HG02870 (cell line): ENCODE measurements at regions not wholly inside any gene's neighbourhood (a gene's known extent, or its start where the extent isn't known, plus 50 kb on each side); places are given as distances from the start of the nearest gene placed in this dataset.

Experiments
- ATAC-seq: cut with Tn5 transposase; IDR thresholded peaks from one replicate; pipeline ENCODE4 v1.9.1; 2021; ENCODE audit warnings: mild to moderate bottlenecking, moderate library complexity; ENCODE audit not compliant: unreplicated experiment

DNA sequence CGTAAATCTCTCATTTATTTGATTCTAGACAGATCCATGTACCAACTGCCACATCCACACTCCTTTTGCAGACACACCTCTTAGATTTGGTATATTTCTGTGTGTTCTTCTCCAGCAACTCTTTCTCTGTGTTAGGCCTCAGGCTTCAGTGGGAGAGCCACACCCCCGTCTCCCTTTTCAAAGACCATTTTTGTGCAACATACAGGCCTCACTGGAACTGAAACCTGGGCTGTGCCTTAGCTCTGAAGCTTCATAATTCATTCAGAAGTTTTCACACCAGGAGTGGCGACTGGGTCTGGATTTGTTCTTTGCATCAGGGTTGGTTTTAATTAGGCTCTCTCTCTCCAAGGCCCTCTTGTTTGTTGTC, 170.2 kb downstream of the THBS2 start:
- ATAC-seq, result no peak

DNA sequence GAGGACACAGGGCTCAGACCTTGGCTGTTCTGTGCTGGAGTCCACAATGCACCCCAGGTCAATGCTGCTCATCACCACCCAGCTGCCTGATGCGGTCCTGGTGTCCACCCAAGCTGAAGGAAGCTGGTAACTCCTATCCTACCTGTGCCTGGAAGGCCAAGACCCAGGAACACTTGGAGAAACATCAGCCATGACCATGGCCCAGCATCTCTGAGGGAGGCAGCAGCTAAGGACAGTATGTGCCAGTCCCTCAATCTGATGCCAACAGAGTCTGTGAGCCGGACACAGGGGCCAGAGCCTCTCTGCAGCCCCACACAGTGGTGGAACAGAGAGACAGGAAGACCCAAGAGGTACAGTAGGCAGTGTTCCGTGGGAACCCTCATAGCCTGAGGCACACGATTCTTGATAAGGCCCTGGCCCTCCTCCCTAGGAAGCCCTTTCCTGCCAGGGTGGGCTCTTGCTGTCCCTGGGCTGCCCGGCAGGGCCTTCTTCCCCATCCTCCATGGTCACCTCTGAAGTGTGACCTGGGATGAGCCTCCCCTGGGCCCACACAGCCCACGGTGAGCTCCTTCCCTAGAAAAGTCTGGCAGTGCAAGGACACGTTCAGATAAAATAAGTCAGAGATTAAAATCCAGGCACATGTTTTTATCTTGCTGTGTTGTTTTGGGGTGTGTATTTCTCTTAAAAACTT, 170.7 kb downstream of the THBS2 start:
- no peak for ATAC-seq

DNA sequence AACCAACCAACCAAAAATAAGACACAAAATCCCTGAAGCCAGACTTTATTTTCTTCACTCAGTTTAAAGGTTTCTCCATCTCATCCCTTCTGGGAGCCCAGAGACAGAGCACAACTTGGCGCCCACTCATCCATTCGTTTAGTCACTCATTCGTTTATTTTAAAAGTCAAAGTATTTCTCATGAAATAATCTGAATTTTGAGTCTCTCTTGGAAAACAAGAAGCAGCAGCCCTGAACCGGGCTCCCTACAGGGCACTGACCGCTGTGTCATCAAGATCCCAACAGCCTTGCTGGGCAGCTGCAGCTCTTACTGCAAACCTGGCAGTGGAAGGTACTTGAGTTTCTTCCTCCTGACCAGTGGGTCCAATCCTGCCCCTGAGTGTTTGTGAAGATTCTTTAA, 171.6 kb downstream of the THBS2 start:
- ATAC-seq, result no peak

DNA sequence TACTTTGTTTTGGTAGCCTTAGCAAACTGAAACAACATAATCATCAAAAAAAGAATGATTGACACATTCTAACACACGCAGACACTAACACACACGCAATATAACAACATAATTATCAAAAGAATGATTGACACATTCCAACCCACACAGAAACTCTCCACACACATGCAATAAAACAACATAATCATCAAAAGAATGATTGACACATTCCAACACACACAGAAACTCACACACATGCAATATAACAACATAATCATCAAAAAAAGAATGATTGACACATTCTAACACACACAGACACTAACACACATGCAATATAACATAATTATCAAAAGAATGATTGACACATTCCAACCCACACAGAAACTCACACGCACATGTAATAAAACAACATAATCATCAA, 172.4 kb downstream of the THBS2 start:
- no peak for ATAC-seq

DNA sequence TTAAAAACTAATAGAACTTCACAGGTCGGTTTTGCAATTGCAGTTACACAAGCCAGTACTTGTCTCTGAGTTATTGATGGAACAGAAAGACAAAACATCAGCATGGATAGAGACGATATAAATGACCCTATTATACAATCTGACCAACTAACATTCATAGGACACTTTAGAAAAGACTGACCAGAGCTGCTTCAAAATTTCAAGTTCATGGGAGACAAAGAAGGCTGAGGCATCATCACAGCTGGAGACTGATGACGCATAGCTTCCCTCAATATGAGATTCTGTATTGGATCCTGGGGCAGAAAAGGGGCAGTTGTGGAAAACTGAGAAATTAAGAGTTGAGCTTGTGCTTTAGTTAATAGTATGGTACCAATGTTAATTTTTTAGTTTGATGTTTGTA, 174.0 kb downstream of the THBS2 start:
- no peak for ATAC-seq

DNA sequence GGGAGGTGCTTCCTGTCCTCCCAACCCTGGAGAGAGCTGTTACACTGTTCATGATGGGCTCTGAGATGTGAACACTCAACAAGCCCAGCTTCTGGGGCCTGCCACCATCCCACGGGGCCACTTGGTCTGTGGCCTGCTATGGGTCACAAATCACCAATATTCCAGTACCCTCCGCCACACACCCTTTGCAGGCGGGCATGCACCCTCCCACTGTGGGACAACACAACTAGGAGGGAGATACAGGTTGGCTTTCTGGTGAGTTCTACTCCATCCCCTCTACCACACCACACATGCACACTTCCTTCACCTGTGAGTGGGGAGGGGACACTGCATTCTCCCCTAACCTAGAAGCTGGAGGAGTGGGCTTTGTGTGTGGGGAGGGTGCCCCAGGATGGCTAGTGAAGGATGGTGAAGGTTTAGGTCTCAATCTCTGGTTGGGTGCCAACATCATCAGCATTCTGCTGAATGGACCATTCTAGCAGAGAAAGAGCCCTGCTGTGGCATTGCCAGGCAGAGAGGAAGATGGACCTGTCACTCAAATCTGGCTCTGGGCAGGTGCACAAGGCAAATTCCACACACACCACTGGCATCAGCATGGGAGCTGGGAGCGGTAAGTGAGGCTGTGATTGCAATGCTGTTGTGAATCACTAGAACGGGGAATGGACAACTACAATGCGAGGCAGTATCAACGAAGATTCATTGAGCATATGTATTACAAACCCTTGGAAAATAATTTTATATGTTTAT, 175.1 kb downstream of the THBS2 start:
- ATAC-seq, result no peak

DNA sequence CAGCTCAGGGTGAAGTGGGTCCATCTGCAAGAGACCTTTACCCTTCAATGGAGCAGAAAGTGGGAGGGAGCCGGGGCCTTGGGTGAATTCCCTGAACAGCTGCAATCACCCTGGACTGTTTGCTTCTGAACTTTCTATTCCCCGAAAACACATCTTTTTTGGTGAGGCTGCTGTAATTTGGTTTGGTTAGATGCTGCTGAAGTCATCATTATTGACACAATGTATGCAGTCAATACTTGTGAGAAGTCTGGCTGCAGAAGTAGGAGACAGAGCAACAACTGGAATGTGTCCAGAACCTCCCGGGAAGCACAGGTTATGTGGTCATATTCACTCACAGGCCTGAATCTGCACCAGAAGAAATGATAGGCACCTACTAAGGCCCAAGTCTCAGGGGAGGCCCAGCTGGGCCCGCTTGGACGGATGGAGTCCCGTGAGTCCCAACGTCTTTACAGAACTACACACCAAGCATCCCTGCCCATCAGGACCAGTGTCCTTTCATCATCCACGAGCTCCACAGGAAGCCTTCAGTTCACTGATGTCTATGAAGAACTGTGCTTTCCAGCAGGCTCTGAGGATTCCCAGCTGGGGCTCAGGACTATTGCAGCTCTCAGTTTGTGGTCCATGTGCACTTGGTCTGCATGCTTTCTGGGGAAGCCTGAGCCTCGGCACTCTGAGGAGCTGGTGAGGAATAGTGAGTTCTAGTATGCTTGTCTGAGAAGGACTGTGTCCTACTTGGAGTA, 177.6 kb downstream of the THBS2 start:
- no peak for ATAC-seq

DNA sequence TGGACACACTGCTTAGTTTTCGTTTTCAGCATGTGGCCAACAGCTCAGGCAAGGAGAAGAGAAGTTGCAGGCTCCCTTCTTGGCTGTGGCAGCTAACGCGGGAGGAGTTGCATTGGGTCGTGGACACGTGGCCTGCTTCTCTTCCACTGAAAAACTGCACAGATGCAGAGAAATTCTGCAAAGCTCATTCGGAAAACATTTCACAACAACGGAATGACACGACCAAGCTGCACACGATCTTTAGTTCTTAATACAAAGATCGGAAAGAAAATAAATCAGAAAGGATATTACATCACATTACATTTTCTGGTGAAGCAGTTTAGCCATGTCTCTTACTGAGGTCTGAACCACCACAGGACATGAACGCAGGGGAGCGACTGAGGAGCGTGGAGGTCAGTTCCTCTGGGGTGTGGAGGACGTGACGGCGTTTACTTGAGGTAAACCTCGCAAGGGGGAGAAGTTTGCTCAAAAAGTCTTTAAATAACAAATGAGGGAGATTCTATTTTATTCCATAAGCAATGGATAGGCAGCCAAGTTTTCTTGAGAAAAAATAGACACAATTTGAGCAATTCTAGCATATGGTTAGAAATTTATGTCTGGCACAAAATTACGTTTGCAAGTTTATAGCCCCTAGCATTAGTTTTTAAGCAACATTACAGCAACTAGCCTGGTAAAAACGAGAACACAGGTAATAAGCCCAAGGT, 178.3 kb downstream of the THBS2 start:
- ATAC-seq, result no peak

DNA sequence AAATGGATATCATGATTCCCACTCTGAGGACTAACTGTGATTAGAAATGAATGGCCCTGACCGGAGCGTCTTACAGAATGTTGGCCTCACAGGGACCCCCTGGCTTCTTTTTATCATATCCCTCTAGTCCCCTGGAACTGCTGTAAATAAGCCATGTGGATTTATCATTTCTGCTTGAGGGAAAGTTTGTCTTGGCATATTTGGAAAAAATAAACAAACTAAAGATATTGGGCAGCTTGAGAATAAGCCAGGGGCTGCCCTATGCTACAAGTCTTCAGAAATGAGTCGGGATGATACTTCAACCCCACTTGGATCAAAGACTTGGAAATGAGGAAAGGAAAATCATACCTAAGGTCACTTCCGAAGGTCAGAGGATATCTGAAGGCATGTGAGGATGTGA, 179.1 kb downstream of the THBS2 start:
- no peak for ATAC-seq

DNA sequence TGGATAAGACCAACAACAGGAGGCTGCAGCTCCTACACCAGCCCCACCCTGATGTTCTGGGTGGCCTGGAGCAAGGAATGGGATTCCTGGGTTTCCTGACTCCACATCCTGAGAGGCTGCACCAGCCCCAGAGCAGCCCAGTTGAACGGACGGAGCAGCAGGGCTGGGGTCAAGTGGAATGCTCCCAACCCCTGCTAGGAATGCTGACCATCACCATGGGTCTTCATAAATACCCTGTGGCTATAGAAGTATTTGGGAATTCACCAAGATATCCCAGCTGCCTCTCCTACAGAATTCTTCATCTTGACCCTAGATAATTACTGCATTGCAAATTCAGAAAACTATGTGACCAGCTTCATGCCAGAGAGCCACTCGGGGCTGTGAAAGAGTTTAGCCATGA, 180.3 kb downstream of the THBS2 start:
- ATAC-seq, result no peak

DNA sequence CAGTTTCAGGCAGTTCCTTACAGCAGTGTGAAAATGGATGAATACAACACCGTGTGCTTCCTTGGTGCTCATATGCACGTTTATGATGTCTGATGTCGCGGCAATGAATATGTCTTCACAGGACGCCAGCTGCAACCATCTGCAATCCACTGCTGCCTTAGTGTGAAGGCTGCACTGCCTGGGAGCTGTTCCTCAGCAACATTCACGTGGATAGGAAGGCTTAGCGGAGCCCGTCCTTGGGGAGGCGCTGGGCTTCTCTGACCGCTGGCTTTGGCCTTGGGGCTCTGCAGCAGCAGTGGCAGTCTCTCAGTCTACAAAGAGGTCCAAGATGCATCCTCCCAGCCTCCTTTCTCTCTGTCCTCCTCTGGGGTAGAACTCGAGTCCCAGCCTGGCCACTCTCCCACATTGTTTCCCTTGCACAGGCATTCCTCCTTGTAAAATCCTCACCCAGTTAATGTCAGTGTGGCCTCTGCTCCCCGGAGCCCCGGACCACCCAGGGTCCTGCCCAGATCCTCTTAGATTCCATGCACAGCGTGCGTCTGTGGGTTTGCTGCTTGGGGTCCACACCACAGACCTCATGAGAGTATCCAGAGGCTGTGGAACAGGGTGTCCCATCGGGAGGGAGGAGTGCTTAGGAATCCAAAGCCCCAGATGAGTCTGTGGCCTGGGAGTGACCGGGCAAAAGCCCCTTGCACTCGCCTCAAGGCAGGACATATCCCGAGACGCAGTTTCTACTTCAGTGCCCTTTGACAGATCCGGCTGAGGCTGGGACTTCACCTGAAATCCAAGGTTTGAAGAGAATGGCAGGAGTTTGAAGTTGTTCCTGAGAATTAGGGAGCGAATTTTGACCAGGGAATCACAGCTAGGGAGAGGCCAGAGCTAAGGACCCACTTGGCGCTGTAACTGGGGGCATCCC, 181.3 kb downstream of the THBS2 start:
- no peak for ATAC-seq

DNA sequence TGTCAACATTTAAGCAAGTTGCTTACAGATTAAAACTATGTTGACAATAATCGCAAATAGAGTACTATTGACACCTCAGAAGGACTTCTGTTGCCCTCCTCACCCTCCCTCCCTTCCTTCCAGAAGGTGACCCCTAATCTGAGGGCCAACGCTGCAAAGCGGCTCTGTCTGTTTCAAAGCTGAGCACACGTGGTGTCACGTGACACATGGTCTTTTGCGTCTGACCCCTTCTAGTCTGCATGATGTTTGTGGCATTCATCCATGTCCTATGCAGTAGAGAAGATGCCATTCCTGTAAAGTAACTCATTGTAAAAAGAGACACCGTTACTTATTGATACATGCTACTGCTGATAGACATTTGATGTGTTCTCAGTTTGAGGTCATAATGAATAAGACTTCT, 182.3 kb downstream of the THBS2 start:
- no peak for ATAC-seq

DNA sequence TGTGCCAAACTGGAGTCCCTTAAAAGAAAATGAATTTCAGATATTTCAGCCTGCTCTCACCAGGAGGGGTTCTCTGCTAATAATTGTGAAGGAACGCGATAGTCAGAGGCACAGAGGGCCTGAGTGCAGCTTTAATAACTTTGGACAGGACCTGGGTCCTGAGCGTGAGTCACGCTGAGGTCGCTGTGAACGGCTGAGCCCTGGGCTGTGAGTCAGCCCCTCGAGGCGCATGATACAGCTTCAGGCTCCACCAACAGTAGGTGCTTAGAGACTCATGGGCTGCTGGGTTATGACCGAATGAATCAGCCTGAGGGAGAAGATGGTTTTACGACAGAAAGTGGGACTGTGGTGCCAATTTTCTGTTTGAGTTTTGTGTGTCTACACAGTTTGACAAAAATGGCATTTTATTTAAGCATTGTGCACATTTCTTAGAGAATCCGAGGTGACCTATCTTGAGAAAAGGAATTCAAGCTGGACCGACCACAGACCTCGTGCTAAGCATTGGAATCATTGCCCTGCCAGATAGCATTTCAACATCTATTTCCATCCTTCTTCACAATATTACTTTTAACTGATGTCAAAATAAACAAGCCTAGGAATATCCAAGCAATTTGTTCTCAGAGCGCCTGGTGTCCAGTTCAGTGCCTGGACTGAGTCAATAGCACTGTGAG, 183.0 kb downstream of the THBS2 start:
- ATAC-seq, result no peak

DNA sequence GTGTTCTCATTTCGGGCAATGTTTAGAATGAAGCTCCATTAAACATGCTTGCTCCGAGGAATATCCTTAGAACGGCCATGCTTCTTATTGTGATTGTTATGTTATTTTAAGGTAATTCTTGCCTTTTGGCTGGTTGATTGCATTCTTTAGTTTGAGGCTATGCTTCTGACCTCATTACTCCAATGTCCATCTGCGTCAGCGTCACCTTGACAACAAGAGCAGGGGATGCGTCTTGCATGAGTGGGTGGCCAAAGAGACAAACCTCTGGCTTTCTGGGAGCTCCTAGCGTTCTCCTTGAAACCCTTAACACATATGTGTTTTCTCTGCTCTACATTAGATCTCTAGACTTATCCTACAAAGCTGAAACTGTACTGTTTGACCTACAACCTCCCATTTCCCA, 184.3 kb downstream of the THBS2 start:
- ATAC-seq, result no peak

DNA sequence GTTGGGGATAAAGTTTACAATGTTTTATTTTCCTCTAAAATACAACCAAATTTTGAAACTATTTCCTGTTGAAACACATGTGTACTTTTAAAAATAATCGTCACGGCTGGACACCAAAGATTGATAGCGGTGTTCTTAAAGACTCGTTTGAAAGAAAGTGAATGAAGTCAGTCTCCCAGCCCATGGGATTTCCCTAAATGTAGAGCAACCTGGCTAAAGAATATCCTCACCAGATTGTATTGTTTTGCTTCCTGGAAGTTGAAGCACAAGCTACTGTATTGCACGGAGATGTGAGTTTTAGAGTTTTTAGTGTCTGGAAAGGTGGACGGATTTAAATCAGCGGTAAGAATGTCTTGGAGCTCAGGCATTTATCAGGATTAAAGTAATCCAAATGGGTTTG, 189.5 kb downstream of the THBS2 start:
- no peak for ATAC-seq

DNA sequence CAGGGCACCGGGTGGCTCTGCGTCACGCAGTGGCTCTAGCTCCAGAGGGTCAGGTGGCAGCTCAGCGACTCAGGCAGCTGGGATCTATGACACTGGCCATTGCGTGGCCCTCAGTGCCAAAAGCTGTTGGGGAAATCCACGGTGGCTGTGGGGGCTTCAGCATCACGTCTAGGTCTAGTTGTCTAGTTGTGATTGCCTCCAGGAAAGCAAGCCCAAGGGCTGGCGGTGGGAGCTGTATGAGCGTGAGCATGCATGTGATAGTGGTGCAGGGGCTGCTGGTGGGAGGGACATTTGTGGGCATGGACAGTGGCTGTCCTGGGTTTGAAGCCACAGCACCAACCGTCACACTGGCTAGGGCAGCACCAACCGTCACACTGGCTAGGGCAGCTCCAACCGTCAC, 191.4 kb downstream of the THBS2 start:
- ATAC-seq, result no peak

DNA sequence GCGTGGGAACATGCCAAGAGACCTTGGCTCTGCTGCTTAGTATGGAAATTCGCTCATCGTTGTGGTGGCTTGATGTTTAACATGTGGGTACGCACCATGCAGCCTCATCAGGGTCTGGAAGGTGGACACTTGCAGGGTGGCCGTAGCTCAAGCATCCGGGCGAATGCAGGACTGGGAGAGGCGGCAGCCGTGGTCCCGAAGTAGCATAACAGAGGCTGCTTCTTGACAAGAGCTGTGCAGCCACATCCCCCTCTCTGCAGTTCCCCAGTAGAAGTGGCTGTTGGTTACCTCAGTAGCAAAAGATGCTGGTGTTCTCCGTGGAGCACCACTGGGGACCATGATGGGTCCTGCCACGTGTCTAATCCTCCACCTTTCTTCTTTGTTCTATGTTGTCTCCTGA, 195.0 kb downstream of the THBS2 start:
- ATAC-seq, result no peak

DNA sequence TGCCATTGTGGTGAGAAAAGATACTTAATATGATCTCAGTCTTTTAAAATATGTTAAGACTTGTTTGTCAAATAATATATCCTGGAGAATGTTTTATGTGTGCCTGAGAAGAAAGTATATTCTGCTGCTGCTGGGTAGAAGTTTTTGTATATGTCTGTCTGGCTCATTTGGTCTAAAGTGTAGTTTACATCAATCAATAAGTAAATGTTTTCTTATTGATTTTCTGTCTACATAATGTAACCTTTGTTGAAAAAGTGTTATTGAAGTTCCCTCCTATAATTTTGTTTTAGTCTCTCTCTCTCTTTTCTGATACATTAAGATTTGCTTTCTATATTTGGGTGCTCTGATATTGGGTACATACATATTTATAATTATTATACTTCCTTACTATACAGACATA, 201.2 kb downstream of the THBS2 start:
- ATAC-seq, result no peak

DNA sequence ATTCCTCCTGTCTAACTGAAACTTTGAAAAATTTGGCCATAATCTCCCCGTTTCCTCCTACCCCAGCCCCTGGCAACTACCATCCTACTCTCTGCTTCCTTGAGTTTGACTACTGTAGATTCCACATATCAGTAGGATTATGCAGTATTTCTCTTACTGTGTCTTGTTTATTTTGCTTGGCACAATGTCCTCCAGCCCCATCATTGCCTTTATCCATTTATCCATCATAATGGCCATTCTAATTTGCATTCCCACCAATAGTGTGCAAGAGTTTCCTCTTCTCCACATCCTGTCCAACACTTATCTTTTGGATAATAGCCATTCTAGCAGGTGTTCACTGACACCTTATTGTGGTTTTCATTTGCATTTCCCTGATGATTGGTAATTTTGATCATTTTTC, 202.3 kb downstream of the THBS2 start:
- ATAC-seq, result no peak

DNA sequence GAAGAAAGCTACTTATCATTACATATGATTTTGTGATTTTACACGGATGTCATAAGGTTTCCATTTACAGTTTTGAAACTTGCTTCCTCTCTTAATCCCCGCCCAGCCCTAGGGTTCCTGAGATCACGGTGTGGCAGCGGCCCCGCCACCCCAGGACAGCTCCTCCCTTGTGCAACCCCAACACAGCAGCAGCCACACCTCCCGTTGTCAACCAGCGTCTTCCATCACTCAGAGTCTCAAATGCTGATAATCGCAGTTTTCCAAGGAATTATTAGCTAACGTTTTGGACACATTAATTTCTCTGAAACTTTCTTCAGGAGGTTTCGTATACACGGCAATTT, 204.8 kb downstream of the THBS2 start:
- no peak for ATAC-seq
